CD14-positive monocyte (primary cell): ENCODE measurements at regions not wholly inside any gene's neighbourhood (a gene's known extent, or its start where the extent isn't known, plus 50 kb on each side); places are given as distances from the start of the nearest gene placed in this dataset.
"Not testable (repeated sequence)": the region's sequence is repeated elsewhere in the genome, so short reads cannot be mapped to it uniquely, and the experiment has no call there.

ENCODE experiments used
- DNase-seq, 3 donors: peaks; one replicate each; pipeline ENCODE4 v3.0.0-alpha.2; 2011 to 2022
- H2AFZ ChIP-seq: 2 replicates; pipeline ENCODE4 v1.6.0; 2012; ENCODE audit warnings: mild to moderate bottlenecking, low read depth, low read length, inconsistent platforms; ENCODE audit not compliant: insufficient read depth, poor library complexity, severe bottlenecking
- H3K27ac ChIP-seq, 2 donors: 1 replicate in 1 of 2; 2 replicates in 1 of 2; pipeline ENCODE4 v1.5.1; 2012 to 2013; ENCODE audit warnings: low read length in 2 of 2, control low read depth in 1 of 2, inconsistent platforms in 1 of 2, low read depth in 1 of 2, mild to moderate bottlenecking in 1 of 2
- H3K27me3 ChIP-seq, 2 donors: one replicate each; pipeline versions ENCODE4 v1.6.0 to v1.6.1; 2011 to 2013; ENCODE audit warnings: low read length in 2 of 2; ENCODE audit not compliant: control insufficient read depth in 2 of 2, insufficient read depth in 2 of 2
- H3K36me3 ChIP-seq, 2 donors: replicated peaks in 1 of 2; 1 replicate in 1 of 2; 2 replicates in 1 of 2; pipeline versions ENCODE4 v1.5.1 to v1.6.1; 2012 to 2013; ENCODE audit warnings: low read length in 2 of 2, control low read depth in 1 of 2, inconsistent platforms in 1 of 2, mild to moderate bottlenecking in 1 of 2; ENCODE audit not compliant: insufficient read depth in 2 of 2, control insufficient read depth in 1 of 2
- H3K4me1 ChIP-seq, 2 donors: 1 replicate in 1 of 2; 2 replicates in 1 of 2; pipeline versions ENCODE4 v1.5.1 to v1.6.1; 2012 to 2013; ENCODE audit warnings: low read length in 2 of 2, control low read depth in 1 of 2, inconsistent platforms in 1 of 2, mild to moderate bottlenecking in 1 of 2, moderate library complexity in 1 of 2; ENCODE audit not compliant: insufficient read depth in 2 of 2, control insufficient read depth in 1 of 2
- H3K4me2 ChIP-seq: replicated peaks from 2 replicates; pipeline ENCODE3; 2012; ENCODE audit warnings: low read length, moderate library complexity, mild to moderate bottlenecking; ENCODE audit not compliant: poor library complexity, severe bottlenecking; ENCODE audit errors: extremely low read depth
- H3K4me3 ChIP-seq, 3 experiments: fragments of 200-600 bp in 1 of 3; sonication (generic) in 1 of 3; replicated peaks in 1 of 3; 1 replicate in 2 of 3; 2 replicates in 1 of 3; pipeline ENCODE4 v1.5.1; 2011 to 2013; ENCODE audit warnings: low read length in 3 of 3, mild to moderate bottlenecking in 3 of 3, control low read depth in 2 of 3, low read depth in 2 of 3, inconsistent platforms in 1 of 3, moderate library complexity in 1 of 3
- H3K79me2 ChIP-seq: 2 replicates; pipeline ENCODE4 v1.6.0; 2012; ENCODE audit warnings: mild to moderate bottlenecking, control low read depth, inconsistent platforms, low read length, moderate library complexity; ENCODE audit not compliant: insufficient read depth
- H3K9ac ChIP-seq: 2 replicates; pipeline ENCODE4 v1.6.0; 2017; ENCODE audit warnings: low read length, mild to moderate bottlenecking; ENCODE audit not compliant: insufficient read depth, poor library complexity, severe bottlenecking
- H3K9me3 ChIP-seq, 2 donors: replicated peaks in 1 of 2; 1 replicate in 1 of 2; 2 replicates in 1 of 2; pipeline versions ENCODE4 v1.5.1 to v1.6.1; 2012 to 2013; ENCODE audit warnings: low read length in 2 of 2, control low read depth in 1 of 2; ENCODE audit not compliant: control insufficient read depth in 1 of 2, insufficient read depth in 1 of 2
- H4K20me1 ChIP-seq: 2 replicates; pipeline ENCODE4 v1.6.0; 2012; ENCODE audit warnings: mild to moderate bottlenecking, low read length, control low read depth, moderate library complexity; ENCODE audit not compliant: insufficient read depth
- H3K27ac Mint-ChIP-seq, 7 donors: one replicate each; pipeline ENCODE4 v1.8.0; 2020; ENCODE audit warnings: mild to moderate bottlenecking in 7 of 7, mixed read lengths in 7 of 7, moderate library complexity in 6 of 7, inconsistent platforms in 2 of 7
- H3K27me3 Mint-ChIP-seq, 3 donors: one replicate each; pipeline ENCODE4 v1.8.0; 2021 to 2022; ENCODE audit warnings: low read depth in 3 of 3, mild to moderate bottlenecking in 3 of 3, mixed read lengths in 3 of 3, moderate library complexity in 3 of 3, inconsistent platforms in 1 of 3
- H3K36me3 Mint-ChIP-seq, 2 donors: one replicate each; pipeline ENCODE4 v1.8.0; 2020; ENCODE audit warnings: mixed read lengths in 2 of 2, inconsistent platforms in 1 of 2, mild to moderate bottlenecking in 1 of 2
- H3K4me1 Mint-ChIP-seq: one replicate; pipeline ENCODE4 v1.8.0; 2020; ENCODE audit warnings: mild to moderate bottlenecking, mixed read lengths
- H3K4me3 Mint-ChIP-seq, 2 donors: one replicate each; pipeline ENCODE4 v1.8.0; 2020; ENCODE audit warnings: mild to moderate bottlenecking in 2 of 2, mixed read lengths in 2 of 2, moderate library complexity in 1 of 2
- H3K9me3 Mint-ChIP-seq, 7 donors: one replicate each; pipeline ENCODE4 v1.8.0; 2020 to 2022; ENCODE audit warnings: mixed read lengths in 7 of 7, mild to moderate bottlenecking in 6 of 7, moderate library complexity in 6 of 7, inconsistent platforms in 2 of 7
- CTCF ChIP-seq: fragments of 200-600 bp; IDR thresholded peaks from one replicate; pipeline ENCODE4 v1.8.0; 2022; ENCODE audit warnings: antibody characterized with exemption, mild to moderate bottlenecking
- WGBS: methylation state at CpG from one replicate; pipeline ENCODE4 v1.1.5; 2013; ENCODE audit warnings: missing lambda C conversion rate; ENCODE audit not compliant: insufficient coverage; 5-methylcytosine and 5-hydroxymethylcytosine counted together
- intact Hi-C, 2 donors: fragments of 100-400 bp; cut with micrococcal nuclease; formaldehyde crosslinking; loops; one replicate each; pipeline versions ENCODE4 v1.15.0 to v1.15.1; 2023

GRCh38 chr1:191714845-191715244, 443.4 kb upstream of the RGS18 start:
- no peaks in the 10 kb centered on the region for H3K36me3 ChIP-seq
- no peaks in the 10 kb centered on the region for H3K79me2 ChIP-seq
- no peaks in the 10 kb centered on the region for H4K20me1 ChIP-seq
- no peaks in the 10 kb centered on the region for H3K4me1 ChIP-seq
- H3K27me3 ChIP-seq: no peaks in the 10 kb centered on the region
- H2AFZ ChIP-seq: no peak overlapping the region
- no peak overlapping the region for H3K4me3 ChIP-seq
- H3K4me2 ChIP-seq: no peak overlapping the region
- H3K27ac ChIP-seq: no peak overlapping the region
- Mint-ChIP-seq H3K36me3 (no peaks in the 10 kb centered on the region), H3K4me1 (no peaks in the 10 kb centered on the region), H3K27me3 (no peaks in the 10 kb centered on the region), H3K9me3 (peaks cover 0 to 6% (median 2%) of the 10 kb centered on the region in 7 donors), H3K4me3 (no peak overlapping the region), H3K27ac (no peak overlapping the region)
- DNase-seq: no peak
- H3K9ac ChIP-seq: no peak overlapping the region
- TF ChIP-seq CTCF: no peak
- no peaks in the 10 kb centered on the region for H3K9me3 ChIP-seq
- intact Hi-C loops: no loop called here
- 88% methylated on average over 1 of the region's 2 CpGs for WGBS

- no peaks in the 10 kb centered on the region for H3K4me1 ChIP-seq
- H3K79me2 ChIP-seq: no peaks in the 10 kb centered on the region
- Mint-ChIP-seq H3K27ac (peak overlapping the region in 1 of 7 donors; percentile 19), H3K4me3 (no peak overlapping the region), H3K36me3 (no peaks in the 10 kb centered on the region), H3K9me3 (peaks cover 9 to 22% (median 12%) of the 10 kb centered on the region in 7 donors), H3K27me3 (peaks cover 0 to 2% (median 0%) of the 10 kb centered on the region in 3 donors), H3K4me1 (no peaks in the 10 kb centered on the region)
- 100% methylated on average over 1 of the region's 3 CpGs for WGBS
- H3K4me3 ChIP-seq: no peak overlapping the region
- H3K9ac ChIP-seq: no peak overlapping the region
- H3K27me3 ChIP-seq: no peaks in the 10 kb centered on the region
- H3K4me2 ChIP-seq: no peak overlapping the region
- no peak overlapping the region for H3K27ac ChIP-seq
- H3K36me3 ChIP-seq: no peaks in the 10 kb centered on the region
- peaks cover 7 to 25% of the 10 kb centered on the region in 2 donors for H3K9me3 ChIP-seq
- no peak for TF ChIP-seq CTCF
- intact Hi-C loops: no loop called here
- H4K20me1 ChIP-seq: no peaks in the 10 kb centered on the region
- H2AFZ ChIP-seq: no peak overlapping the region
- no peak for DNase-seq
Measured at GRCh38 chr1:191729742-191730141, 428.5 kb upstream of the RGS18 start.

GRCh38 chr1:191731608-191732302, 426.5 kb upstream of the RGS18 start:
- DNase-seq, H3K4me3 ChIP-seq, H3K79me2 ChIP-seq, H3K9ac ChIP-seq, H3K4me1 ChIP-seq, H3K4me1 Mint-ChIP-seq, intact Hi-C loops, H3K36me3 ChIP-seq, H3K4me3 Mint-ChIP-seq, H3K27ac ChIP-seq, H3K27me3 ChIP-seq, H4K20me1 ChIP-seq, H3K27me3 Mint-ChIP-seq, H2AFZ ChIP-seq, H3K27ac Mint-ChIP-seq, H3K36me3 Mint-ChIP-seq, H3K4me2 ChIP-seq: not testable (repeated sequence)
- H3K9me3 ChIP-seq: peaks cover 7 to 21% of the 10 kb centered on the region in 2 donors
- WGBS: 98% methylated on average over 37 of the region's 49 CpGs
- H3K9me3 Mint-ChIP-seq: peaks cover 9 to 22% (median 12%) of the 10 kb centered on the region in 7 donors
